ENCODE measurements at regions not wholly inside any gene's neighbourhood (a gene's known extent, or its start where the extent isn't known, plus 50 kb on each side); places are given as distances from the start of the nearest gene placed in this dataset.

- no peak for ATAC-seq (ENCODE audit: low read depth)
- Mint-ChIP-seq H3K9me3 (no peaks in the 10 kb centered on the region), H3K27ac (no peak overlapping the region), H3K4me1 (no peaks in the 10 kb centered on the region), H3K36me3 (no peaks in the 10 kb centered on the region), H3K4me3 (no peak overlapping the region), H3K27me3 (no peaks in the 10 kb centered on the region)
- no peak for DNase-seq (ENCODE audit: low spot score in 2 of 2)
Measured at GRCh38 chr13:62321895-62322294, 906.2 kb upstream of the PCDH20 start.

- Mint-ChIP-seq H3K36me3 (no peaks in the 10 kb centered on the region), H3K4me1 (no peaks in the 10 kb centered on the region), H3K27ac (no peak overlapping the region), H3K9me3 (no peaks in the 10 kb centered on the region), H3K4me3 (no peak overlapping the region), H3K27me3 (no peaks in the 10 kb centered on the region)
- no peak for ATAC-seq (ENCODE audit: low read depth)
- DNase-seq (ENCODE audit: low spot score in 2 of 2): no peak
Measured at GRCh38 chr13:62321139-62321538, 905.5 kb upstream of the PCDH20 start.

GRCh38 chr13:62320129-62321108, 904.8 kb upstream of the PCDH20 start:
- no peaks in the 10 kb centered on the region for H3K4me1 Mint-ChIP-seq
- H3K9me3 Mint-ChIP-seq: no peaks in the 10 kb centered on the region
- no peaks in the 10 kb centered on the region for H3K27me3 Mint-ChIP-seq
- no peak overlapping the region for H3K27ac Mint-ChIP-seq
- no peaks in the 10 kb centered on the region for H3K36me3 Mint-ChIP-seq
- H3K4me3 Mint-ChIP-seq: no peak overlapping the region
- no peak for ATAC-seq (ENCODE audit: low read depth)
- DNase-seq (ENCODE audit: low spot score in 2 of 2): no peak

GRCh38 chr13:62309904-62310303, 894.3 kb upstream of the PCDH20 start:
- no peaks in the 10 kb centered on the region for H3K27me3 Mint-ChIP-seq
- no peaks in the 10 kb centered on the region for H3K36me3 Mint-ChIP-seq
- H3K4me3 Mint-ChIP-seq: no peak overlapping the region
- DNase-seq (ENCODE audit: low spot score in 2 of 2) (no peak), ATAC-seq (ENCODE audit: low read depth) (no peak)
- H3K9me3 Mint-ChIP-seq: peaks cover 1% of the 10 kb centered on the region
- no peak overlapping the region for H3K27ac Mint-ChIP-seq
- H3K4me1 Mint-ChIP-seq: no peaks in the 10 kb centered on the region

- ATAC-seq (ENCODE audit: low read depth): no peak
- Mint-ChIP-seq H3K36me3 (no peaks in the 10 kb centered on the region), H3K27me3 (no peaks in the 10 kb centered on the region), H3K4me3 (peak overlapping the region; percentile 41), H3K27ac (no peak overlapping the region), H3K4me1 (no peaks in the 10 kb centered on the region), H3K9me3 (peaks cover 1% of the 10 kb centered on the region)
- DNase-seq (ENCODE audit: low spot score in 2 of 2): no peak
Measured at GRCh38 chr13:62305756-62306155, 890.1 kb upstream of the PCDH20 start.

GRCh38 chr13:62302341-62302740, 886.7 kb upstream of the PCDH20 start:
- Mint-ChIP-seq H3K36me3 (no peaks in the 10 kb centered on the region), H3K4me1 (no peaks in the 10 kb centered on the region), H3K27ac (no peak overlapping the region), H3K9me3 (peaks cover 1% of the 10 kb centered on the region), H3K27me3 (no peaks in the 10 kb centered on the region), H3K4me3 (no peak overlapping the region)
- no peak for DNase-seq (ENCODE audit: low spot score in 2 of 2)
- ATAC-seq (ENCODE audit: low read depth): no peak

GRCh38 chr13:62299988-62300387, 884.3 kb upstream of the PCDH20 start:
- Mint-ChIP-seq H3K27ac (no peak overlapping the region), H3K27me3 (no peaks in the 10 kb centered on the region), H3K4me3 (no peak overlapping the region), H3K9me3 (peaks cover 1% of the 10 kb centered on the region), H3K36me3 (no peaks in the 10 kb centered on the region), H3K4me1 (no peaks in the 10 kb centered on the region)
- no peak for ATAC-seq (ENCODE audit: low read depth)
- no peak for DNase-seq (ENCODE audit: low spot score in 2 of 2)

GRCh38 chr13:62296812-62297211, 881.2 kb upstream of the PCDH20 start:
- Mint-ChIP-seq H3K4me3 (no peak overlapping the region), H3K4me1 (no peaks in the 10 kb centered on the region), H3K27me3 (no peaks in the 10 kb centered on the region), H3K27ac (no peak overlapping the region), H3K36me3 (no peaks in the 10 kb centered on the region), H3K9me3 (no peaks in the 10 kb centered on the region)
- ATAC-seq (ENCODE audit: low read depth) (no peak), DNase-seq (ENCODE audit: low spot score in 2 of 2) (no peak)

GRCh38 chr13:62294244-62294643, 878.6 kb upstream of the PCDH20 start:
- Mint-ChIP-seq H3K27ac (no peak overlapping the region), H3K36me3 (no peaks in the 10 kb centered on the region)
- no peak for ATAC-seq (ENCODE audit: low read depth)

GRCh38 chr13:62292714-62293480, 877.2 kb upstream of the PCDH20 start:
- DNase-seq (ENCODE audit: low spot score in 2 of 2) (no peak), ATAC-seq (ENCODE audit: low read depth) (no peak)
- H3K27ac Mint-ChIP-seq: no peak overlapping the region
- no peaks in the 10 kb centered on the region for H3K36me3 Mint-ChIP-seq
- no peaks in the 10 kb centered on the region for H3K4me1 Mint-ChIP-seq
- no peaks in the 10 kb centered on the region for H3K27me3 Mint-ChIP-seq
- H3K9me3 Mint-ChIP-seq: peaks cover 8% of the 10 kb centered on the region
- H3K4me3 Mint-ChIP-seq: no peak overlapping the region

More at GRCh38 chr13:62294244-62294643, 878.6 kb upstream of the PCDH20 start:
- Mint-ChIP-seq H3K4me3 (no peak overlapping the region), H3K4me1 (no peaks in the 10 kb centered on the region), H3K9me3 (peaks cover 8% of the 10 kb centered on the region), H3K27me3 (no peaks in the 10 kb centered on the region)
- DNase-seq (ENCODE audit: low spot score in 2 of 2): no peak

- Mint-ChIP-seq H3K36me3 (no peaks in the 10 kb centered on the region), H3K9me3 (peaks cover 8% of the 10 kb centered on the region), H3K4me1 (no peaks in the 10 kb centered on the region), H3K27ac (no peak overlapping the region), H3K27me3 (no peaks in the 10 kb centered on the region), H3K4me3 (no peak overlapping the region)
- ATAC-seq (ENCODE audit: low read depth) (no peak), DNase-seq (ENCODE audit: low spot score in 2 of 2) (no peak)
Measured at GRCh38 chr13:62290542-62290941, 874.9 kb upstream of the PCDH20 start.

- no peak overlapping the region for H3K27ac Mint-ChIP-seq
- H3K4me1 Mint-ChIP-seq: no peaks in the 10 kb centered on the region
- peaks cover 11% of the 10 kb centered on the region for H3K9me3 Mint-ChIP-seq
- no peak for ATAC-seq (ENCODE audit: low read depth)
- H3K36me3 Mint-ChIP-seq: no peaks in the 10 kb centered on the region
- H3K4me3 Mint-ChIP-seq: no peak overlapping the region
- DNase-seq (ENCODE audit: low spot score in 2 of 2): no peak
- no peaks in the 10 kb centered on the region for H3K27me3 Mint-ChIP-seq
Measured at GRCh38 chr13:62287764-62288163, 872.1 kb upstream of the PCDH20 start.

- H3K27ac Mint-ChIP-seq: no peak overlapping the region
- H3K36me3 Mint-ChIP-seq: no peaks in the 10 kb centered on the region
- H3K27me3 Mint-ChIP-seq: no peaks in the 10 kb centered on the region
- H3K4me3 Mint-ChIP-seq: no peak overlapping the region
- H3K9me3 Mint-ChIP-seq: peaks cover 8% of the 10 kb centered on the region
- DNase-seq (ENCODE audit: low spot score in 2 of 2) (no peak), ATAC-seq (ENCODE audit: low read depth) (no peak)
- H3K4me1 Mint-ChIP-seq: no peaks in the 10 kb centered on the region
Measured at GRCh38 chr13:62280590-62280989, 864.9 kb upstream of the PCDH20 start.

GRCh38 chr13:62278271-62278670, 862.6 kb upstream of the PCDH20 start:
- no peak overlapping the region for H3K27ac Mint-ChIP-seq
- H3K27me3 Mint-ChIP-seq: no peaks in the 10 kb centered on the region
- no peak overlapping the region for H3K4me3 Mint-ChIP-seq
- DNase-seq (ENCODE audit: low spot score in 2 of 2): no peak
- no peaks in the 10 kb centered on the region for H3K4me1 Mint-ChIP-seq
- ATAC-seq (ENCODE audit: low read depth): no peak
- H3K9me3 Mint-ChIP-seq: peaks cover 7% of the 10 kb centered on the region
- no peaks in the 10 kb centered on the region for H3K36me3 Mint-ChIP-seq

Data from memory B cell (primary cell).